ENCODE measurements at regions not wholly inside any gene's neighbourhood (a gene's known extent, or its start where the extent isn't known, plus 50 kb on each side); places are given as distances from the start of the nearest gene placed in this dataset.

- TF ChIP-seq EZH2 (IDR thresholded peaks at IDR 0.05) (no peak), POLR2AphosphoS5 (IDR thresholded peaks at IDR 0.05; ENCODE audit: borderline replicate concordance, low read depth, low read length) (no peak; the same call in 1 of the 2 replicates), FOXP2 (optimal IDR thresholded peaks at IDR 0.05; ENCODE audit: control extremely low read depth, extremely low read length, insufficient read depth) (no peak)
Measured at GRCh38 chr2:67510745-67511144, 113.6 kb downstream of the ETAA1 start.

Measured in SK-N-MC (cell line).